Glomerular visceral epithelial cell (primary cell): ENCODE measurements at regions not wholly inside any gene's neighbourhood (a gene's known extent, or its start where the extent isn't known, plus 50 kb on each side); places are given as distances from the start of the nearest gene placed in this dataset.

Experiments
- DNase-seq: peaks from one replicate; pipeline ENCODE4 v3.0.0-alpha.2; 2016; ENCODE audit errors: extremely low spot score

DNA sequence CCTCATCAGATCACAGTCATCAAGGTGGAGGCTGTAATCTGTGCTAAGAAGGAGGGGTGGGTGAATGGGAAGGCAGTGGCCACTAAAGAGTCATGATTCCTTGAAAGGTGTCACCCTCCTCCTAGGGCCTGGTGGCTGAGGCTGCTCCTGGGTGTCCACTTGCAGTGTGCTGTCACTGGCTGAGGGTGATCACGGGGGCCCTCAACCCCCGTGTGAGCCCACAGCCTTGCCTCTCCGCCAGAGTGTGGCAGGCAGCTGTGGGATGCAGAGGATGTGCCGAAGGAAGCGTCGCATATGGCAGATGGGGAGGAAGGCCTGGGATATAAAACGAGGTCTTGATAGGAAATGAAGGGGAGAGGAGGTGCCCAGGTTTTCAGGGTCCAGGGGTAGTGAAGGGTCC lies 476.5 kb downstream of the PTPRU start:
- DNase-seq, result no peak

DNA sequence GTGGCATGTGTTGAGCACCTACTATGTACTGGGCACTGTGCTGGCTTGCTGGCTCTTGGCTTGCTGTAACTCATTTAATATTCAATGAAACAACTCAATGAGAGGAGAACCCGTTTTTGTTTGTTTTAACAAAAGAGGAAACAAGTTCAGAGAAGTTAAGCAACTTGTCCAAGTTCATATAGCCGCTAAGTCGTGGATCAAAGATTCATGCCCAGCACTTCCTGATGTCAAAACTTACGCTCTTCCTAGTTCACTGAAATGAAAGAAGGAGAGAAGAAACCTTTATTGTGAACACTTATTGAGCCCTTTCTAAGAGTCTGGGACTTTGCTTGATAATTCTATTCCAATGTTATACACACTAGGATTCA lies 475.9 kb downstream of the PTPRU start:
- no peak for DNase-seq

DNA sequence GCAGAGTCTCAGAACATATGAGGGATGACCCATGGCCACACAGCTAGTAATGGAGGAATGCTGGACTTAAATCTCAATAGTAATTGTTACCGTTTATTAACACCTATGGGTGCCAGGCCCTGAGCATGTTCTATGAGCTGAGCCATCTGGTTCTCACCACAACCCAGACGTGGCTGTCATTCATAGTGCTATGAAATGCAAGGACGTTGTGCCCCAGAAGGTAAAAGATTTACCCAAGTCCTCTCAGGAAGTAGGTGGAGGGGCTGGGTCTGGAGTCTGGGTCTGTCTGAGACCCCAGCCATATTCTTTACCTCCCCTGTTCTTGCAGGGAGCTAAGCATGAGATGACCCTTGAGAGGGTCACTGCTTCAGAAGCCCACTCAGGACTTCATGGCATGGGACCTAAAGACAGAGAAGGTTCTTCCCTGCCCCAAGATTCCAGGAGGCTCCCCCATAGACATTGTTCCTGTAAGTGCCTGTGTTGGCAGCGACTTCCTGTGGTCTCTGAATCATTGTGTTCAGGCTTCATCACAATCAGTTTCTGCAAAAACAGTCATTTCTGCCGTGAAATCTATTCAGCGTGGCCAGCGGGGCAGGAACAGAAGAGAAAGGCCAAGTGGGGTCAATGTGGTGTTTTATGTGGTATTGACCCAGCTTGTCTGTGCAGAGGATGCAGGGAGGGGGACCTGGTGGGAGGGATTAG lies 475.4 kb downstream of the PTPRU start:
- peak; percentile 86 for DNase-seq

DNA sequence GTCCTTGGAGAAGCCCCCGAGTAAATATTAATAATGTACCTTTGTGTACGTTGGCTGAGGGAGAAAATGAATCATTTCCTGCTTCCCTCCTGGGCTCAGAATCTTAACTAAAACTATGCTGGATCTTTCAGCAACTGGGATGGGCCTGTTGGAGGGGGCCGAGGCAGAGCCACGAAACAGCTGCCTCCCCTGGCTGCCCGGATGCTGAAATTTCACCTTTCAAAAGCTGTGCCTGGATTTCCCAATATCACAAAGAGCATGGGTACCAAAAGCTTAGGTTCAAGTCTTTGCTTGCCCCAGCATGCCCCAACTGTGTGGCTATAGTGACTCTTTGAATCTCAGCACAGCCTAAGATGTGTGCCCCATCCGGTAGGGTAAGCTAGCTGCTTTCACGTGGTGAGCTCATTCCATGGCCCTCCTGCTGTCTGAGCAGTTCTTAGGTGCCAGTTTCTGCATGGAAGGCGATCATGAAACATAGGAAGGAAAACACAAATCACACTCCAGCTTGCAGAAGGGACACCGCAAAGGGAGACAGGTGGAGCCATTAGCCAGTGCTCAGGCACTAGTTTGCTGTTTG lies 473.5 kb downstream of the PTPRU start:
- DNase-seq, result no peak

DNA sequence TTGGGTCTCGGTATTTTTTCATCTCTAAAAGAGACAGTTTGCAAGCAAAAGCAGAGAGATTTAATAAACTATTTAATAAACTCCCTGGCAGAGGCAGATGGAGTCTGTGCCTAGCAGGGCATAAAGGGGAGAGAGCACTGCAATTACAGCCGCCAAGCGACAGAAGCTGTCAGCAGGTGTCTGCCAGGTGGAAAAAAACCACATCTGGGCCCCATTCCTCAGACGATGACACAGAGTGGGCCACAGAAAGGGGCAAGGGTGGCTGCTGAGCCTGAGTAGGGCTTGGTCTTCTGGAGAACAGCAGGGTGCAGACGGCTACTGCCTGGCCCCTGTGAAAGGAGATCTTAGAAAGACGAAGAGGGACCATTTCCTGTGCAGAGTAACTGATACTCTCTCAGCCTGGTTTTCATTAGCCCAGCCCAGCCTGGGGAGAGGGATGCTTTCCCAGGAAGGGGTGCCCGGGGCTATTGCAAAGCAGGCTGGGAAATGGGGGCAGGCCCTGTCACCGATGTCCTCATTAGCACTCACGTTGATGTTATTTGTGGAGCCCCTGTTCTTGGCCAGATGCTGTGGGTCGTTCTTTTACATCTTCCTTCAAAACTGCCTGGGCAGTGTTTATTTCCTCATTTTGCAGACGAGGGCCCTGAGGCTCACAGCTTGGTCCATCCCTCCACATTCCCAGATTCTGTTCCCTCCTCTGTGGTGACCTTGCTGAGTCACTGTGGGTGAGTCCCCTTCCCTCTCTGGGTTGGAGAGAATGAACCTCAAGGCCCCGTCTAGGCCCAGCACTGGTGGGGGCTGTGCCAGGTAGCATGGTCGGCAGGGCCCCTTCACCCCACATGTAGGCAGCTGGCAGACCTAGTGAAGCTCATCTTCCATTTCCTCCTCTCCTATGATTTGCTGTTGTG lies 472.7 kb downstream of the PTPRU start:
- peak; percentile 87 for DNase-seq

DNA sequence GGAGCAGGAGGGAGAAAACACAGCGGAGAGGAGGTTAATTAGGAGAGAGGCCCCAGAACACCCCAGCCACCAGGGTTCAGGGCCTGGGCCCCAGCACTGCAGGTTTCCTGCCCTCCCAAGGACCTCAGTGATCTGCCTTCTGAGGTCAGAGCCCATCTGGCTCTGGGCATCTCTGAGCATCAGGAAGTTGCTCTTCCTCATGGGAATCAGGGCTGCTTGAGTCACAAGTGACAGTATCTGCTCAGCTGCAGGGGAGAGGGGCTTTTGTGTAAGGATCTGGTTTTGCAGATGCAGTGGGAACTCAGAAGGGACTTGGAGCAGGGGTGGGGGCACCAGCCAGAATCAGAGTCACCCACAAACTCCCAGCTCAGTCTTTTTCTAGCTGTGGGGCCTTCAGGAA lies 472.1 kb downstream of the PTPRU start:
- DNase-seq, result peak; percentile 54

DNA sequence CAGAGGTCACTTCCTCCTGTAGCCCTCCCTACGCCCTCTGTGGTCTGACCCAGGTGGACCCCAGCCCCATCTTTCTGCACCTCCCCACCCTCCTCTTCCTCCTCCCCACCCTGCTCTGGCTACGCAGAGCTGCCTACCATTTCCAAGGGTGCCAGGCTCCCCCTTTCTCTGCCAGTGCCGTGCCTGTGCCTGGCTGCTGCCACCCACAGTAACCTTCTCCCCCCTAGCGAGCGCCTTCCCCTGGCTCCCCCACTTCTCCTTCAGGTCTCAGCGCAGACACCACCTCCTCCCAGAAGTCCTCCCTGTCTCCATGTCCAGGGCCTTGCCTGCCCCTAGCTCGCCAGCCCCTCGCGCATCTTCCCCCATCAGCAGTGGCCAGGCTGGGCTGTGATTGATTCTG lies 471.5 kb downstream of the PTPRU start:
- no peak for DNase-seq

DNA sequence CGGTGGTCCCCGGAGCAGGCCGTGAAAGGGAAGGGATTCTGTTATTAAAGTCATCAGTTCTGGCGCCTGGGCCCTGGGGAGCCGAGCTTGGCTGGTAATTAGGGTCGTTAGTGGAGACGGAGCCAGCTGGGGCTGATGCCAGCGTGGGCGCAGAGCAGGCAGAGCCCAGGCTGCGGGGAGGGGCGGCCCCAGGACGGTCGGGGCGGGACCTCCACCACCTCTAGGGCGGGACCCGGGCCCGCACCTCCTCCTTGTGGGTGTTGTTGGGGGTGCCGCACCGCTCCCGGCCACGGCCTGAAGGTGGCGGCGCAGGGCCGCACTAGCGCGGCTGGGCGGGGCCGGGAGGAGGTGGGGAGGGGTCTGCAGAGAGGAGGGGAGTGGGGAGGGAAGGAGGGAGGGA lies 470.6 kb downstream of the PTPRU start:
- peak; percentile 41 for DNase-seq

DNA sequence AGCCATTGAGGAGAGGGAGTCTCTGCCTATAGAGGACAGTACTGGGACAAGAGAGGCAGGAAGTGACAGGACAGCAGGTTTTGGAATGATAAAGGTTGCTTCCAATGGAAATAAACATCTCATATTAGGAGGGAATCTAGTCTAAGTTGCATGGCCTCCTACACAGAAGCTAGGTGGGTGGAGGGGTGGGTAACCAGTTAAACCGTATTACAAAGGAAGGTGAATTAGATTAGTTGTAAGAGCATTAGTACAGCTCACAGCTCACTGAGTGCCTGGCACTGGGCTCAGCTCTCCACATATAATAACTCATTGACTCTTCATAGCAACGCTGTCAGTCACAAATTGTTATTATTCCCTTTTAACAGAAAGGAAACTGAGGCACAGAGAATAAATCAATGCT lies 468.1 kb downstream of the PTPRU start:
- no peak for DNase-seq

DNA sequence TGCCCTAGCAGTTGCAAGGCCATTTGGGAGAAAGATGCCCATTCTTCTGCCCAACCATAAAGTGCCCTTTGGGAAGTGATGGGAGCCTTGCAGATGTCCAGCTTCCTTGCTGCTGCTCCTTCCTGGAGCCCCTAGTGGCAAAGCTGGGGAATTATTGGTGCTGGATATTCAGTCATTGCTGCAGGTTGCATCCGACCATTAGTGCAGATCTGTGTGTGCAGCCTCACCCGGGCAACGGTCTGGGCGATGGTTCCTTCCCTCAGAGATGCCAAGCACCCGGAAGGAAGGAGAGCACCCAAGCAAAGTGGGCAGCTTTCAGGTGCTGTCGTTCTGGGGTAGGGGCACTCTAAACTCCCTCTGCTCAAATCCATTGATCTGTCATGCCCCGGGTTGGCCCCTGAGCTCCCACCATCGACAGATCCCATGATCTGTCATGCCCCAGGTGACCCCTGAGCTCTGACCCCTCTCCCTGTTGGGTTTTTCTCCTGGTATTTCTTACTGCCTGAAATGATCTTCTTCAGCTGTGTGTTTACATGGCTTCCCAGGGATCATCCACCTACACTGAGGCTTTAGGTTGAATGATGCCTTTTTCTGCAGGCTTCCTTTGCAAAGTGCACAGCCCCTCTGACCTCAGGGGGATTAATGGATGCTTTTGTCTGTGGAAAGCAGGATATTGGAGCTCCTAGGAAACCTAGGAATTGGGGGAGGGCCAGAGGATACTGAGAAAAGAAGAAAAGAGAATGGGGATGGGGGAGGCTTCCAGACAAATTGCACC lies 467.5 kb downstream of the PTPRU start:
- DNase-seq, result peak; percentile 60

DNA sequence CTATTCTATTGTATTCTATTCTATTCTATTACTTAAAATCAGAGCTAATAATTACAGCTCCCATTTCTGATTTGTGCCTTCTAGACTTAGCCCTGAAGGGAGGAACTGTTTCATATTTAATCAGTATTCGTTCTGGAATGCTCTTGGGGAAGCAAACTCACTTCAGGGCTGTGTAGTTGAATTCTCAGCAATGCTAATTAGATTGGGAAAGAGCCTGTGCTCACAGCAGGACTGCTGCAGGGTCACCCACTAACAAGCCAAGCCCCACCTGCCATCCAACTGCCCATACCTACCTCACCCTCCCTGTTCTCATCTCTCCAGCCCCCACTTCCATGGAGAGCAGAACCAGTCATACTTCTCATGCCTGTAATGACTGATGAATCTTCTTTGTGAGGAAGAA lies 464.2 kb downstream of the PTPRU start:
- DNase-seq, result no peak

DNA sequence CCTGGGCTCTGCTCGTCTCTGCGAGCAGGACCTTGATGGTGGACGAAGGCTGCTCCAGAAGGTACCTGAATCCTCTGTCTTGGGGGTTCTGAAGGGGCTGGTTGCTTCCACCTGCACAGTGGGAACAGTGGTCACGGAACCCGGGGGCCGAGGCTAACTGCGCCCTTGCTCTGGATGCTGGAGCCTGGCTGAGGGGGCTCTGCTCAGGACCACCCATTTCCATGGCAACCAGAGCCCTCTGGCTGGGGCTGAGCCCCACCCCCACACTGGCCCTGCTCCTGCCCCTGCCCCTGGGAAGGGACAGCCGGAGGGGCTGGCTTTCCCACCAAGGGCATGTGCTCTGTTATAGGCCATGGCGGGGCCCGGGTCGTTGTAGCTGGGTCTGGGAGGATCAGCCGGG lies 462.3 kb downstream of the PTPRU start:
- no peak for DNase-seq

DNA sequence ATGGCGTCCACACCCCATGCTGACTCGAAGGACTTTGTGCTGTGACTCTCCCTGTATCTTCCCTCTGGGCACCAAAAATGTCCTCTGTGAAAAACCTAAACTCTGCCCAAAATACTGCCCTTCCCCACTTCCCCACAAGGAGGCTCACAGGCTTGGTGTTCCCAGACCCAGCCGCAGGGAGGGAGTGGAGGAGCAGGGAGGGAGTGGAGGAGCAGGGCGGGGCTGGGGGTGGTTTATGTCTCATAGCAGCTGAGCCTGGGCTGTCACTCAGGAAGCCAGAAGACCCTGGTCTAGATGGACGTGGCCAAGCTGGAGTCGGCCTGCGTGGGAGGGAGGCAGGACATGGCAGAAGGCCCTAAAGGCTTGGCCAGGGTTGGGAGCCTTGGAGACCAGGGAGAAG lies 461.7 kb downstream of the PTPRU start:
- DNase-seq, result peak; percentile 58

DNA sequence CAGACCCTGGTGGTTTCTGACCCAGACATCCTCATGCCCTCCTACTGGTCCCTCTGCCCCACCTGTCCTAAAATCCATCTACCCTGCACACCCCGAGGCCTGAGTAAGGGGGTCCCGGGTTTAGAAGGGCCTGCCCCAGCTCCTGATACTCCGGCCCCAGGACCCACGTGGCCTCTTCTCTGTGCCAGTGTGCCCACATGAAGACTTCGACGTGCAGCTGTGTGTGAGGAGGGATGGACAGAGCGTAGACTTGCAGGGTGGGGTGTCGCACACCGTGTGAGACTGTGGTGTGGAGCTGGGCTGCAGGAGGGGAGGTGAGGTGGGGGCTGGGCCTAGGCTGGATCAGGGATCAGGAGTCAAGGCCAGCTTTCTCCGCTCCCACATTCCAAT lies 461.1 kb downstream of the PTPRU start:
- no peak for DNase-seq

DNA sequence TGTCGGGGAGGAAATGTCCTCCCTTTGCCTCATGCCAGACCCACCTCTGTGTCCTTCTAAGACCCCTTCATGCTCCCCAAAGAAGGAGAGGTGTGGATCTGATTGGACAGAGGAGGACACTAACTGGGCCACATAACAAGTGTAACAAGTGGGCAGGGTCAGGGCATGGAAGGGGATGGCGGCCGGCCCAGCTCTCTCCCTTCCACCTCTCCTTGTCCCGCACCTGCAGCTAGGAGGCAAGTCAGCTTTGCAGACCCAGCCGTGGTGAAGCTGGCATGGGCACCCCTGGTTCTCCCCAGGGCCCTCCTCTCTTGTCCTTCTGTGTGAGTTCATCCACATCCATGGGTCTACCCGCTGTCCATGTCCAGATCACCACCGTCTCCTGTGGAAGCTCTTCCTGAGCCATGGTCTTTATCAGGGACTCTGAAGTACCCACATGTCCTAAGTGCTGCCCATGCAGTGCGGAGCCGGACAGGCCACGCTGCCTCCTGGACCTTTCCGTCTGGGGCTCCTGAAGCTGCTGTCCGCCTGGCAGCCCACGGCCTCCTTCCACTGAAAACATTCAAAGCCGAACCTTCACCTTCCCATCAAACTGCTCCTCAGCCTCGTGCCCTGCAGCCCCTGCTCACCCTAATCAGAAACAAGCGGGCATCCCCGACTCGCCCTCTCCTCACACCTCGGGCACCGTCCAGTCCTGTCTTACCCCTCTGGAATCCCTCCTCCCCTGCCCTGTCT lies 460.5 kb downstream of the PTPRU start:
- no peak for DNase-seq

DNA sequence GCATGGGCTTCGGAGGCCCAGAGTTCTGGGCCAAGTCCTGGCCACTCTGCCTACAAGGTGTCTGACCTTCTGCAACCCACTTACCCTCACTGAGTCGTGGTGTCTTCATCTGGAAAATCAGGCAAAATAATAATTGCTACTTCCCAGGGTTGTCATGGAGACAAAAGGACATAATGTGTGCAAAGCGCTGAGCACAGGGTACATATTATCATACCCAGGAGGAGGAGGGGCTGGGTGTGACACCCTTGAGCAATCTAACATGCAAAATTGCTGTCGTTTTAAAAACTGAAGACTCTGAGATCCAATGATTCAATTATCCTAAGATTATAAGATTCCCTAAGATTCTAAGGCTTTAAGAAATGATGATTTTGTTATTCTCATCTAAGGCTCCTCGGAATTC lies 459.5 kb downstream of the PTPRU start:
- DNase-seq, result no peak

DNA sequence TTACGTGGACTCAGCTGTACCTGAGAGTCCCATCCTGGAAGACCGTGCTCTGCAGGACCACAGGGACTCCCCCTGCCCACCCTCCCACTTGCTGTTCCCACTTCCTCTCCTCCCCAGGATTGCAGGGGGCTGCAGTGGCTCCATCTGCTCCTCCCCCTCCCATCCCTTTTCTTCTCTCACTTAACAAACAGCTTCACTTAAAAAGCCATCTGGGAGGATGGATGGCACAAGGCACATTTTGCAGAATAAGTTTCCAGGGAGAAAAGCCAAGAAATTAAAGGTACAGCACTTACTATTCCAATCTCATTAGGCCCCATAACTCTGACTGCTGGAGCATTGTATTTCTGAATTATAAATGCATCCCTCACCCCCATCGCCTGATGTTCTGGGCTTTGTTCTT lies 458.7 kb downstream of the PTPRU start:
- no peak for DNase-seq

DNA sequence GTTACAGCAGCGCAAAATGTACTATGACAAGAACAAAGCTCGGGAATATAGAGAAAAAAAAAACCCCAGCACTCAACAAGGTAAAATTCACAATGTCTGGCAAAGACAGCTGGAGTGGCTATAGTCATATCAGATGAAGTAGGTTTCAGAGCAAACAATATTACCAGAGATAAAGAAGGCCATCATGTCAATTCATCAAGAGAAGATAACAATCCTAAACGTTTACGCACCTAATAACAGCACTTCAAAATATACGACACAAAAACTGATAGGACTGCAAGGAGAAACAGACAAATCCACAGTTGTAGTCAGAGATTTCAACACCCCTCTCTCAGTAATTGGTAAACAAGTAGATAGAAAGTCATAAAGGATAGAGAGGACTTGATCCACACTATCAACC lies 455.2 kb downstream of the PTPRU start:
- DNase-seq, result no peak

DNA sequence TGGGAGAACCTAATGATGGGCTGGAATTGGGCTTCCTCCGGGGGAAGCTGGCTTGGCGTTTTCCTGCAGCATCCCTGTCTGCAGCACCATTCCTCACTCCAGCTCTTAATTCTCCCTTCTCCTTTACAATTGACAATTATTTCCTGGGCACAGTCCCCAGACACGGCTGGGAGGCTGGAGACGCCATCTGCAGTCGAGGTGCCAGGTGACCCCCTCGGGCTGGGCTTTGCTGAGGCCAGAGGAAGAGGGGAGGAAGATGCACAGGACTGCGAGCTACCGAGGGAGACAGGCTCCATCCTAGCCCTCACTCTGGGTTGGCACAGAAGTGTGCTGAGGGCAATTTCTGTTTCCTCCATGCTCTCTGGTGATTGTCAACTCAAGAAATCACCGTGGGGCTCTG lies 453.8 kb downstream of the PTPRU start:
- DNase-seq, result no peak

DNA sequence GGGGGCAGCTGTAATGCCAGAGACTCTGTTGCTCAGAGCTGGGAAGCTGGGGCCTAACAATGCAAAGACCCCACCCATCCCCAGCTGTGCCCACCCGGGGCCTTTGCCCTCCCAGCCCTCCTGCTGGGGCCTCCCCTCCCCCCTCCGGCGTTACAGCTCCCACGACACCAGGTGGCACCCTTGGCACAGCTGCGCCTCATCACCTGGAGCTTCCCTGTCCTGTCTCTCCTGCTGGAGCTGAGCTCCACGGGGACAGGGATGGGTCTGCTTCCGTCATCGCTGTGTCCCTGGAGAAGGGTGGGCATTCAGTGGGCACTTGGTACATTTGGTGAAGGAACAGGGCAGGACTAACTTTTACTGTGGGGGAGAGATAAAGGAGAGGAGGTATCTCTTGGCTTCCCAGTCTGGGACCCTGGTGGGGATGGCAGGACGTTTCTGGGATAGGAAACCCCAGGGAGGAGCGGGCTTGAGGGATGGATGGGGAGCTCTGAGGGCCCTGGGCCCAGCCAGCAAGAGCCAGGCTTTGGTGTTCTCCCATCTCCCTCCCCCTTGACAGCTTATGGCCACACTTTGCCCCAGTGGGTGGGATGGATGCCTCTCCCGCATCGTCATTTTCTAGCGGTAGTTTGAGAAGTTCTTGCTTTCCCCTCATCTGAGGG lies 453.2 kb downstream of the PTPRU start:
- no peak for DNase-seq
